IMR-90 (cell line): ENCODE measurements at regions not wholly inside any gene's neighbourhood (a gene's known extent, or its start where the extent isn't known, plus 50 kb on each side); places are given as distances from the start of the nearest gene placed in this dataset.

Experiments used
- ATAC-seq: fragments of 200-7000 bp; cut with Tn5 transposase; 2 replicates; pipeline ENCODE4 v1.9.1; 2020; ENCODE audit warnings: low read depth, mild to moderate bottlenecking, moderate library complexity
- BruUV-seq: library from RNA; stranded (reverse); fragments of 400-500 nt; replicated peaks from 2 replicates; lab custom pipeline; 2021; lab: Mats Ljungman, UMichigan
- CTCF ChIA-PET: fragments of 300-600 bp; formaldehyde crosslinking; extraction: SDS; loops from one replicate; lab custom pipeline; 2021; ENCODE audit warnings: antibody characterized with exemption; lab: Yijun Ruan, JAX
- POLR2A ChIA-PET: fragments of 300-600 bp; sonication (Branson Sonifier 250); formaldehyde crosslinking; loops from one replicate; lab custom pipeline; 2022; ENCODE audit warnings: antibody characterized with exemption; ENCODE audit not compliant: unreplicated experiment; lab: Charles Lee
- DNase-seq: peaks from one replicate; pipeline ENCODE4 v3.0.0; 2013
- H2AFZ ChIP-seq: replicated peaks from 2 replicates; pipeline ENCODE3; 2013; ENCODE audit warnings: low read length, mild to moderate bottlenecking; ENCODE audit not compliant: poor library complexity
- H2AK5ac ChIP-seq: 2 replicates; pipeline ENCODE4 v1.6.1; 2013; ENCODE audit warnings: low read depth, low read length, inconsistent platforms
- H2AK9ac ChIP-seq: replicated peaks from 2 replicates; pipeline ENCODE3; 2013; ENCODE audit warnings: mild to moderate bottlenecking, low read depth, low read length, moderate library complexity; ENCODE audit not compliant: poor library complexity
- H2BK120ac ChIP-seq: 2 replicates; pipeline ENCODE4 v1.6.1; 2013; ENCODE audit warnings: low read depth, low read length, inconsistent platforms
- H2BK15ac ChIP-seq: 3 replicates; pipeline ENCODE4 v1.6.1; 2013; ENCODE audit warnings: low read depth, low read length, inconsistent platforms
- H2BK20ac ChIP-seq: 2 replicates; pipeline ENCODE4 v1.6.1; 2013; ENCODE audit warnings: low read depth, mild to moderate bottlenecking, inconsistent platforms, low read length, moderate library complexity
- H2BK5ac ChIP-seq: 2 replicates; pipeline ENCODE4 v1.6.1; 2013; ENCODE audit warnings: mild to moderate bottlenecking, low read depth, low read length, inconsistent platforms; ENCODE audit not compliant: poor library complexity, severe bottlenecking
- H3K14ac ChIP-seq: replicated peaks from 2 replicates; pipeline ENCODE4 v1.6.1; 2013; ENCODE audit warnings: low read depth, low read length, inconsistent platforms
- H3K18ac ChIP-seq: 2 replicates; pipeline ENCODE4 v1.6.1; 2013; ENCODE audit warnings: low read depth, low read length, control low read depth
- H3K23ac ChIP-seq: 2 replicates; pipeline ENCODE4 v1.6.1; 2013; ENCODE audit warnings: low read depth, low read length, inconsistent platforms
- H3K27ac ChIP-seq: 2 replicates; pipeline ENCODE4 v1.5.1; 2013; ENCODE audit warnings: mild to moderate bottlenecking, control low read depth, low read length; ENCODE audit not compliant: insufficient read depth
- H3K27me3 ChIP-seq: 2 replicates; pipeline ENCODE4 v1.6.1; 2013; ENCODE audit warnings: low read length; ENCODE audit not compliant: control insufficient read depth, insufficient read depth
- H3K36me3 ChIP-seq: 2 replicates; pipeline ENCODE4 v1.6.1; 2013; ENCODE audit warnings: low read length, mixed read lengths; ENCODE audit not compliant: control insufficient read depth, insufficient read depth
- H3K4ac ChIP-seq: 2 replicates; pipeline ENCODE4 v1.6.1; 2013; ENCODE audit warnings: low read depth, low read length, inconsistent platforms
- H3K4me1 ChIP-seq: 2 replicates; pipeline ENCODE4 v1.6.1; 2013; ENCODE audit warnings: low read length, mixed read lengths; ENCODE audit not compliant: control insufficient read depth, insufficient read depth
- H3K4me2 ChIP-seq: 2 replicates; pipeline ENCODE4 v1.6.1; 2013; ENCODE audit warnings: low read depth, mild to moderate bottlenecking, control low read depth, low read length, moderate library complexity
- H3K4me3 ChIP-seq: 2 replicates; pipeline ENCODE4 v1.5.1; 2013; ENCODE audit warnings: low read depth, mild to moderate bottlenecking, control low read depth, low read length, moderate library complexity; ENCODE audit not compliant: insufficient read depth
- H3K56ac ChIP-seq: 2 replicates; pipeline ENCODE4 v1.6.1; 2013; ENCODE audit warnings: low read length, inconsistent platforms; ENCODE audit not compliant: insufficient read depth; ENCODE audit errors: extremely low read depth
- H3K79me1 ChIP-seq, 2 experiments: 2 replicates each; pipeline ENCODE4 v1.6.1; 2013; ENCODE audit warnings: low read length in 2 of 2, inconsistent platforms in 1 of 2, low read depth in 1 of 2
- H3K9ac ChIP-seq: 2 replicates; pipeline ENCODE4 v1.6.1; 2013; ENCODE audit warnings: low read depth, low read length, control low read depth
- H3K9me1 ChIP-seq: 2 replicates; pipeline ENCODE4 v1.6.1; 2013; ENCODE audit warnings: low read length, inconsistent platforms; ENCODE audit not compliant: insufficient read depth
- H3K9me3 ChIP-seq: 2 replicates; pipeline ENCODE4 v1.6.1; 2013; ENCODE audit warnings: low read length; ENCODE audit not compliant: control insufficient read depth, insufficient read depth
- H4K20me1 ChIP-seq: 2 replicates; pipeline ENCODE4 v1.6.1; 2013; ENCODE audit warnings: low read length, inconsistent platforms; ENCODE audit not compliant: insufficient read depth
- H4K5ac ChIP-seq: 2 replicates; pipeline ENCODE4 v1.6.1; 2013; ENCODE audit warnings: mild to moderate bottlenecking, low read depth, low read length, control low read depth
- H4K8ac ChIP-seq, 2 experiments: 2 replicates each; pipeline ENCODE4 v1.6.1; 2013; ENCODE audit warnings: low read depth in 2 of 2, low read length in 2 of 2, control low read depth in 1 of 2, inconsistent platforms in 1 of 2
- H4K91ac ChIP-seq: 2 replicates; pipeline ENCODE4 v1.6.1; 2013; ENCODE audit warnings: low read depth, low read length, inconsistent platforms; ENCODE audit not compliant: insufficient read depth
- BHLHE40 ChIP-seq: fragments of 150-350 bp; IDR thresholded peaks from 2 replicates; pipeline ENCODE4 v1.6.1; 2016; ENCODE audit warnings: mild to moderate bottlenecking, low read depth, low read length
- CTCF ChIP-seq: conservative IDR thresholded peaks from 2 replicates; pipeline ENCODE4 v1.5.1; 2012; ENCODE audit warnings: mild to moderate bottlenecking, low read depth, low read length, improper control_type of control experiment
- ELK1 ChIP-seq: fragments of 150-350 bp; IDR thresholded peaks from 2 replicates; pipeline ENCODE4 v1.6.1; 2016; ENCODE audit warnings: low read depth, mild to moderate bottlenecking, low read length, moderate library complexity, borderline replicate concordance
- FOS ChIP-seq: fragments of 150-350 bp; IDR thresholded peaks from 2 replicates; pipeline ENCODE4 v1.6.1; 2016; ENCODE audit warnings: low read depth, low read length
- MAFK ChIP-seq: IDR thresholded peaks from 2 replicates; pipeline ENCODE4 v1.6.1; 2012; ENCODE audit warnings: low read depth, low read length, improper control_type of control experiment
- MXI1 ChIP-seq: IDR thresholded peaks from 2 replicates; pipeline ENCODE4 v1.6.1; 2012; ENCODE audit warnings: low read depth, mild to moderate bottlenecking, low read length, moderate library complexity, borderline replicate concordance
- NFE2L2 ChIP-seq: fragments of 150-350 bp; IDR thresholded peaks from 2 replicates; pipeline ENCODE4 v1.6.1; 2016; ENCODE audit warnings: low read depth, mild to moderate bottlenecking, low read length
- POLR2A ChIP-seq: IDR thresholded peaks from 2 replicates; pipeline ENCODE4 v1.6.1; 2012; ENCODE audit warnings: mild to moderate bottlenecking, low read depth, low read length
- RAD21 ChIP-seq: IDR thresholded peaks from 2 replicates; pipeline ENCODE4 v1.6.1; 2012; ENCODE audit warnings: low read length, improper control_type of control experiment
- RCOR1 ChIP-seq: IDR thresholded peaks from 2 replicates; pipeline ENCODE4 v1.6.1; 2012; ENCODE audit warnings: mild to moderate bottlenecking, low read length, improper control_type of control experiment; ENCODE audit not compliant: insufficient replicate concordance
- RFX5 ChIP-seq: IDR thresholded peaks from 2 replicates; pipeline ENCODE4 v1.8.0; 2012; ENCODE audit warnings: low read depth, mild to moderate bottlenecking, low read length, moderate library complexity
- WGBS, 2 experiments: methylation state at CpG; one replicate each; pipeline versions ENCODE4 v1.1.5 to v1.1.7; 2013; ENCODE audit warnings: missing lambda C conversion rate in 2 of 2; ENCODE audit not compliant: insufficient read length in 1 of 2; ENCODE audit errors: extremely low coverage in 2 of 2; 5-methylcytosine and 5-hydroxymethylcytosine counted together
- dilution Hi-C: fragments of 300-500 bp; cut with HindIII; formaldehyde crosslinking; loops from one replicate; pipeline ENCODE4 v1.14.3; 2018; ENCODE audit warnings: low sequenced_read_pairs; ENCODE audit not compliant: unreplicated experiment
- in situ Hi-C: fragments of 300-500 bp; cut with MboI; formaldehyde crosslinking; loops from 3 replicates; pipeline ENCODE4 v1.14.3; 2019; ENCODE audit warnings: low sequenced_read_pairs, inconsistent platforms, mixed read lengths
- intact Hi-C: fragments of 100-400 bp; cut with micrococcal nuclease; formaldehyde crosslinking; loops from 2 replicates; pipeline ENCODE4 v1.10.0; 2022

- H2BK15ac ChIP-seq, result no peak overlapping the region
- H3K9me3 ChIP-seq, result no peaks in the 10 kb centered on the region
- H3K4me3 ChIP-seq, result no peak overlapping the region
- H3K36me3 ChIP-seq, result no peaks in the 10 kb centered on the region
- H3K4me2 ChIP-seq, result no peak overlapping the region
- DNase-seq (no peak), ATAC-seq (no peak)
- H4K91ac ChIP-seq, result no peak overlapping the region
- H2AFZ ChIP-seq, result no peak overlapping the region
- no peak overlapping the region for H3K23ac ChIP-seq
- H3K27me3 ChIP-seq, result no peaks in the 10 kb centered on the region
- no peaks in the 10 kb centered on the region for H3K4me1 ChIP-seq
- no peak overlapping the region for H2BK120ac ChIP-seq
- H4K20me1 ChIP-seq, result no peaks in the 10 kb centered on the region
- no peak overlapping the region for H4K8ac ChIP-seq
- no peak overlapping the region for H2AK9ac ChIP-seq
- ChIA-PET CTCF (no interaction called here), POLR2A (no interaction called here)
- intact Hi-C loops, result no loop called here
- H4K5ac ChIP-seq, result no peak overlapping the region
- H2BK20ac ChIP-seq, result no peak overlapping the region
- WGBS, 2 experiments, result no CpG with 5 or more reads among the region's 3 CpGs
- H3K9ac ChIP-seq, result no peak overlapping the region
- no peak overlapping the region for H2AK5ac ChIP-seq
- no peaks in the 10 kb centered on the region for H3K79me1 ChIP-seq
- in situ Hi-C loops, result no loop called here
- H2BK5ac ChIP-seq, result no peak overlapping the region
- dilution Hi-C loops, result no loop called here
- TF ChIP-seq RCOR1 (no peak), ELK1 (no peak), MXI1 (no peak), CTCF (no peak), MAFK (no peak), POLR2A (no peak), RAD21 (no peak), RFX5 (no peak), FOS (no peak), NFE2L2 (no peak), BHLHE40 (no peak)
- H3K9me1 ChIP-seq, result no peaks in the 10 kb centered on the region
- no peak overlapping the region for H3K14ac ChIP-seq
- H3K18ac ChIP-seq, result no peak overlapping the region
- H3K4ac ChIP-seq, result no peak overlapping the region
- no peak overlapping the region for H3K27ac ChIP-seq
- H3K56ac ChIP-seq, result no peak overlapping the region
- BruUV-seq, result no TSS peak
Measured at GRCh38 chr3:152709659-152710058, 125.3 kb upstream of the P2RY1 start.
